ENCODE measurements at regions not wholly inside any gene's neighbourhood (a gene's known extent, or its start where the extent isn't known, plus 50 kb on each side); places are given as distances from the start of the nearest gene placed in this dataset.

DNA sequence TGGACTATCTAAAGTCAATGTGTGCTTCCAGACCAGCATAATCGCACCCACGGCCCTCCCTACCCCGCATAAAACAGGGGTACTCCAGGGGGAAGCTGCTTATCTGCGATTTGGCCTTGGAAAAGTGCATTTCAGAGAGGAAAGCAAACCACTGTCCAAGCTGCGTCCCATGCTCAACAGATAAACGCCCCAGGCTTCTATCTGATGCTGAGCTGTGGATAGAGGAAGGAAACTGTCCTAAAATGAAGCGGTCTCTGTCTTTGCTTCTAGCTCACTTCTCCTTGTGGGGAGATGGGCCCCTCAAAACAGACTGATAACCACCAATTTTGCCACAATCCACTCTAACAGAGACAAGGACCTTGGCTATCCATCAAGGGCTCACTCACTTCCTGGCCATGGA, 160.5 kb upstream of the TNRC6C start:
- Mint-ChIP-seq H3K4me1 (ENCODE audit: low read depth) (no peaks in the 10 kb centered on the region), H3K4me3 (no peak overlapping the region), H3K27me3 (peaks cover 12% of the 10 kb centered on the region), H3K36me3 (ENCODE audit: low read depth) (no peaks in the 10 kb centered on the region), H3K9me3 (no peaks in the 10 kb centered on the region), H3K27ac (no peak overlapping the region)
- Histone ChIP-seq H3K27ac (ENCODE audit: low read depth in 1 of 2, low read length in 2 of 2) (no peak overlapping the region), H3K4me3 (ENCODE audit: low read length) (no peak overlapping the region), H3K36me3 (ENCODE audit: insufficient read depth, low read length) (no peaks in the 10 kb centered on the region), H3K9me3 (ENCODE audit: control insufficient read depth in 1 of 2, insufficient read depth in 1 of 2, low read length in 2 of 2) (no peaks in the 10 kb centered on the region), H3K27me3 (ENCODE audit: control insufficient read depth in 1 of 2, insufficient read depth in 2 of 2, low read length in 2 of 2) (no peaks in the 10 kb centered on the region), H3K4me1 (ENCODE audit: insufficient read depth, low read length) (peaks cover 8% of the 10 kb centered on the region)
- intact Hi-C loops (cut with DNase I, micrococcal nuclease) = no loop called here
- TF ChIP-seq, protein P1, sequence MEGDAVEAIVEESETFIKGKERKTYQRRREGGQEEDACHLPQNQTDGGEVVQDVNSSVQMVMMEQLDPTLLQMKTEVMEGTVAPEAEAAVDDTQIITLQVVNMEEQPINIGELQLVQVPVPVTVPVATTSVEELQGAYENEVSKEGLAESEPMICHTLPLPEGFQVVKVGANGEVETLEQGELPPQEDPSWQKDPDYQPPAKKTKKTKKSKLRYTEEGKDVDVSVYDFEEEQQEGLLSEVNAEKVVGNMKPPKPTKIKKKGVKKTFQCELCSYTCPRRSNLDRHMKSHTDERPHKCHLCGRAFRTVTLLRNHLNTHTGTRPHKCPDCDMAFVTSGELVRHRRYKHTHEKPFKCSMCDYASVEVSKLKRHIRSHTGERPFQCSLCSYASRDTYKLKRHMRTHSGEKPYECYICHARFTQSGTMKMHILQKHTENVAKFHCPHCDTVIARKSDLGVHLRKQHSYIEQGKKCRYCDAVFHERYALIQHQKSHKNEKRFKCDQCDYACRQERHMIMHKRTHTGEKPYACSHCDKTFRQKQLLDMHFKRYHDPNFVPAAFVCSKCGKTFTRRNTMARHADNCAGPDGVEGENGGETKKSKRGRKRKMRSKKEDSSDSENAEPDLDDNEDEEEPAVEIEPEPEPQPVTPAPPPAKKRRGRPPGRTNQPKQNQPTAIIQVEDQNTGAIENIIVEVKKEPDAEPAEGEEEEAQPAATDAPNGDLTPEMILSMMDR (IDR thresholded peaks at IDR 0.05) = no peak
- ChIA-PET POLR2A (interaction anchor here (1.1 kb wide), 1 partner anchor 160 kb away, joined by 5 read pairs; the partner anchor contains the start of gene TNRC6C), CTCF (no interaction called here)
- no peak for ATAC-seq (ENCODE audit: poor library complexity)
- no peak for DNase-seq

DNA sequence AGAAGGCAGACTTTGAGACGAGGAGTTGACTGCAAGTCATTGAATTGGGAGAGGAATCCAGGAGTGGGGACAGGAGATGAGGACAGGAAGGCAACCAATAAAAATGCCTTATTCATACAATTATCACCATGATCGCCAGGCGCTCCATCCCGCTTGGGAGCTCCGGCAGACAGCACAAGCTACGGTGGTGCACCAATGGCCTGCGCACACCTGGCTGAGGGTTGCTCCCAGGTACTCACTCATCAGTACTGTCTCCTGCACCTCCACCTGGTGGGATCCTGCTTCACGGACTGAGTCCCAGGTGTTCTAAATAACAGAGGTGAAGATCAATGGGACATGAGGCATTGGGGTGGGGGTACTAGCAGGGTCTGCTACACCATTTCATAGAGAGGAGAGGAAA, 160.0 kb upstream of the TNRC6C start:
- intact Hi-C loops (cut with DNase I, micrococcal nuclease) = no loop called here
- POLR2A ChIA-PET = interaction anchor here (1.1 kb wide), 1 partner anchor 159 kb away, joined by 5 read pairs; the partner anchor contains the start of gene TNRC6C

DNA sequence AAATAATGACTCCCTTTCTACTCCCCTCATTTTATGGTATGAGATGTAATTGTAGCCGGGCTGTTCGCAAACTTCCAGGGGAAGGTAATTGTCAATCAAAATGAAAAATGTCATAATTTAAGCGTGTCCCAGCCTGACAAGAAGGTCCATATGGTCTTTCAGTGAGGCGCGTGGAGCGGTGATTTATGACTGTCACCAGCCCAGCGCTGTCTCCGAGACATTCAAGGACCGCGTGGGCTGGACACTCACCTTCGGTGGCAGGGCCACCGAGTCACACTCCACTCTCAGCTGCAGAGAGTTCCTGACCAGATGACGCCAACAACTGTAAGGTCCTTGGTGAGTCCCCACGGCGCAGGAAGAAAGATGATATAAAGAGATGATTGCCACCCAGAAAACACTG, 157.7 kb upstream of the TNRC6C start:
- no peak overlapping the region for H3K27ac ChIP-seq (ENCODE audit: low read depth in 1 of 2, low read length in 2 of 2)
- ATAC-seq (ENCODE audit: poor library complexity) (no peak), DNase-seq (no peak)
- H3K27me3 ChIP-seq (ENCODE audit: control insufficient read depth in 1 of 2, insufficient read depth in 2 of 2, low read length in 2 of 2) = peaks cover 0 to 3% of the 10 kb centered on the region in 2 experiments
- no peaks in the 10 kb centered on the region for H3K9me3 ChIP-seq (ENCODE audit: control insufficient read depth in 1 of 2, insufficient read depth in 1 of 2, low read length in 2 of 2)
- H3K27me3 Mint-ChIP-seq = peaks cover 12% of the 10 kb centered on the region
- H3K36me3 Mint-ChIP-seq (ENCODE audit: low read depth) = no peaks in the 10 kb centered on the region
- H3K27ac Mint-ChIP-seq = no peak overlapping the region
- ChIA-PET POLR2A (no interaction called here), CTCF (no interaction called here)
- peaks cover 2% of the 10 kb centered on the region for H3K4me1 ChIP-seq (ENCODE audit: insufficient read depth, low read length)
- no peak overlapping the region for H3K4me3 ChIP-seq (ENCODE audit: low read length)
- H3K4me1 Mint-ChIP-seq (ENCODE audit: low read depth) = peaks cover 5% of the 10 kb centered on the region
- no peaks in the 10 kb centered on the region for H3K9me3 Mint-ChIP-seq
- TF ChIP-seq, protein P1 (IDR thresholded peaks at IDR 0.05) = no peak
- intact Hi-C loops (cut with DNase I, micrococcal nuclease) = no loop called here
- no peaks in the 10 kb centered on the region for H3K36me3 ChIP-seq (ENCODE audit: insufficient read depth, low read length)
- no peak overlapping the region for H3K4me3 Mint-ChIP-seq

More for the DNA sequence above, 160.0 kb upstream of the TNRC6C start:
- H3K9me3 ChIP-seq (ENCODE audit: control insufficient read depth in 1 of 2, insufficient read depth in 1 of 2, low read length in 2 of 2) = no peaks in the 10 kb centered on the region
- H3K36me3 Mint-ChIP-seq (ENCODE audit: low read depth) = no peaks in the 10 kb centered on the region
- peaks cover 12% of the 10 kb centered on the region for H3K27me3 Mint-ChIP-seq
- no peaks in the 10 kb centered on the region for H3K9me3 Mint-ChIP-seq
- ATAC-seq (ENCODE audit: poor library complexity) (no peak), DNase-seq (no peak)
- no peak overlapping the region for H3K27ac ChIP-seq (ENCODE audit: low read depth in 1 of 2, low read length in 2 of 2)
- no peak overlapping the region for H3K27ac Mint-ChIP-seq
- TF ChIP-seq, protein P1 (IDR thresholded peaks at IDR 0.05) = no peak
- H3K36me3 ChIP-seq (ENCODE audit: insufficient read depth, low read length) = no peaks in the 10 kb centered on the region
- no peak overlapping the region for H3K4me3 ChIP-seq (ENCODE audit: low read length)
- CTCF ChIA-PET = no interaction called here
- H3K4me1 ChIP-seq (ENCODE audit: insufficient read depth, low read length) = peaks cover 8% of the 10 kb centered on the region
- no peak overlapping the region for H3K4me3 Mint-ChIP-seq
- H3K4me1 Mint-ChIP-seq (ENCODE audit: low read depth) = no peaks in the 10 kb centered on the region
- peaks cover 0 to 2% of the 10 kb centered on the region in 2 experiments for H3K27me3 ChIP-seq (ENCODE audit: control insufficient read depth in 1 of 2, insufficient read depth in 2 of 2, low read length in 2 of 2)
